Neutrophil (primary cell): ENCODE measurements at regions not wholly inside any gene's neighbourhood (a gene's known extent, or its start where the extent isn't known, plus 50 kb on each side); places are given as distances from the start of the nearest gene placed in this dataset.

Experiments
- H3K27ac ChIP-seq: fragments of 200-600 bp; sonication (generic); 2 replicates; pipeline ENCODE4 v1.5.1; 2016; ENCODE audit warnings: mild to moderate bottlenecking, moderate library complexity
- H3K27me3 ChIP-seq: fragments of 200-600 bp; sonication (generic); 2 replicates; pipeline ENCODE4 v1.6.0; 2016; ENCODE audit warnings: mild to moderate bottlenecking
- H3K36me3 ChIP-seq: fragments of 200-600 bp; sonication (generic); 2 replicates; pipeline ENCODE4 v1.5.1; 2017
- H3K4me1 ChIP-seq, 2 experiments: fragments of 200-600 bp in 1 of 2; sonication (generic) in 1 of 2; 1 replicate in 1 of 2; 2 replicates in 1 of 2; pipeline versions ENCODE4 v1.5.1 to v1.6.1; 2013 to 2016; ENCODE audit warnings: low read depth in 1 of 2, low read length in 1 of 2, mild to moderate bottlenecking in 1 of 2, moderate library complexity in 1 of 2; ENCODE audit not compliant: control insufficient read depth in 1 of 2, insufficient read depth in 1 of 2
- H3K4me3 ChIP-seq, 2 experiments: fragments of 200-600 bp in 1 of 2; sonication (generic) in 1 of 2; 1 replicate in 1 of 2; 2 replicates in 1 of 2; pipeline ENCODE4 v1.5.1; 2013 to 2016; ENCODE audit warnings: low read depth in 1 of 2, low read length in 1 of 2, mild to moderate bottlenecking in 1 of 2, moderate library complexity in 1 of 2
- H3K9me3 ChIP-seq: fragments of 200-600 bp; sonication (generic); 2 replicates; pipeline ENCODE4 v1.5.1; 2016
- CTCF ChIP-seq: fragments of 200-600 bp; sonication (generic); IDR thresholded peaks from 2 replicates; pipeline ENCODE4 v1.5.1; 2016; ENCODE audit warnings: antibody characterized with exemption

GRCh38 chr13:89878904-89879303 is 1468.6 kb upstream of the MIR17HG start:
- Histone ChIP-seq H3K9me3 (no peaks in the 10 kb centered on the region), H3K4me3 (no peak overlapping the region), H3K27me3 (no peaks in the 10 kb centered on the region), H3K36me3 (no peaks in the 10 kb centered on the region), H3K4me1 (no peaks in the 10 kb centered on the region), H3K27ac (no peak overlapping the region)
- no peak for TF ChIP-seq CTCF

DNA sequence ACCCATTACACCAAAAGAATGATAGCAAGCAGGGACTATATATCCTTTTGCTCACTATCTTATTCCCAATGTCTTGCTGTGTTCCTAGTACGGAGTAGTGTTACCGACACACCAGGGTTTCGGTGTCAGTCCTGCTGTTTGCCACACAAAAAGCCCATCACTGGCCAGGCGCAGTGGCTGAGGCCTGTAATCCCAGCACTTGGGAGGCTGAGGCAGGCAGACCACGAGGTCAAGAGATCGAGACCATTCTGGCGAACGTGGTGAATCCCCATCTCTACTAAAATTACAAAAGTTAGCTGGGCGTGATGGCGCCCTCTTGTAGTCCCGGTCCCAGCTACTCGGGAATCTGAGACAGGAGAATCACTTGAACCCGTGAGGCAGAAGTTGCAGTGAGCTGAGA is 1467.3 kb upstream of the MIR17HG start:
- H3K27ac ChIP-seq, result no peak overlapping the region
- H3K9me3 ChIP-seq, result no peaks in the 10 kb centered on the region
- H3K4me3 ChIP-seq, result no peak overlapping the region
- no peaks in the 10 kb centered on the region for H3K27me3 ChIP-seq
- H3K36me3 ChIP-seq, result no peaks in the 10 kb centered on the region
- TF ChIP-seq CTCF, result no peak
- H3K4me1 ChIP-seq, result no peaks in the 10 kb centered on the region

GRCh38 chr13:89883893-89884448 is 1463.5 kb upstream of the MIR17HG start:
- no peaks in the 10 kb centered on the region for H3K36me3 ChIP-seq
- no peak overlapping the region for H3K27ac ChIP-seq
- H3K4me3 ChIP-seq, result no peak overlapping the region
- no peaks in the 10 kb centered on the region for H3K27me3 ChIP-seq
- TF ChIP-seq CTCF, result no peak
- no peaks in the 10 kb centered on the region for H3K4me1 ChIP-seq
- no peaks in the 10 kb centered on the region for H3K9me3 ChIP-seq

- Histone ChIP-seq H3K9me3 (no peaks in the 10 kb centered on the region), H3K4me1 (no peaks in the 10 kb centered on the region), H3K27ac (no peak overlapping the region), H3K27me3 (no peaks in the 10 kb centered on the region), H3K36me3 (no peaks in the 10 kb centered on the region), H3K4me3 (no peak overlapping the region)
- no peak for TF ChIP-seq CTCF
Measured at GRCh38 chr13:89890806-89891205, 1456.7 kb upstream of the MIR17HG start.

DNA sequence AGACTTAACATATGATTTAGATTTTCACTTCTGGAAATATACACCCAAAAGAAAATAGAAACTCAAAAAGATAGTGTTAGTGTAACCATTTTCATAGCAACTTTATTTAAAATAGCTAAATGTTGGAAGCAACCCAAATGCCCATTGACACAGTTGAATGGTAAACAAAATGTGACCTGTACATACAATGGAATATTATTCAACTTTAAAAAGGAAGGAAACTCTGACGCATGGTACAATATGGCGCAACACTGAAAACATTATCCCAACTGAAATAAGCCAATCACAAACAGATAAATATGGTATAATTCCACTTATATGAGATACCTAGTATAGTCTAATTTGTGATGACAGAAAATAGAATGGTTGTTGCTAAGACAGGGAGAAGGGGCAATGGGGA is 1456.1 kb upstream of the MIR17HG start:
- Histone ChIP-seq H3K4me3 (no peak overlapping the region), H3K27ac (no peak overlapping the region), H3K9me3 (no peaks in the 10 kb centered on the region), H3K36me3 (no peaks in the 10 kb centered on the region), H3K4me1 (no peaks in the 10 kb centered on the region), H3K27me3 (no peaks in the 10 kb centered on the region)
- no peak for TF ChIP-seq CTCF

GRCh38 chr13:89897681-89898080 is 1449.8 kb upstream of the MIR17HG start:
- no peaks in the 10 kb centered on the region for H3K27me3 ChIP-seq
- H3K9me3 ChIP-seq, result no peaks in the 10 kb centered on the region
- H3K36me3 ChIP-seq, result no peaks in the 10 kb centered on the region
- no peak for TF ChIP-seq CTCF
- H3K4me1 ChIP-seq, result no peaks in the 10 kb centered on the region
- H3K27ac ChIP-seq, result no peak overlapping the region
- no peak overlapping the region for H3K4me3 ChIP-seq
